OCI-M2 (cell line): ENCODE measurements at regions not wholly inside any gene's neighbourhood (a gene's known extent, or its start where the extent isn't known, plus 50 kb on each side); places are given as distances from the start of the nearest gene placed in this dataset.
A peak's percentile ranks its signal among the peaks of the same experiment; 100 is the strongest.

Experiments
- DNase-seq: peaks from one replicate; lab custom pipeline; 2025; ENCODE audit not compliant: unreplicated experiment; lab: John Stamatoyannopoulos, UW

DNA sequence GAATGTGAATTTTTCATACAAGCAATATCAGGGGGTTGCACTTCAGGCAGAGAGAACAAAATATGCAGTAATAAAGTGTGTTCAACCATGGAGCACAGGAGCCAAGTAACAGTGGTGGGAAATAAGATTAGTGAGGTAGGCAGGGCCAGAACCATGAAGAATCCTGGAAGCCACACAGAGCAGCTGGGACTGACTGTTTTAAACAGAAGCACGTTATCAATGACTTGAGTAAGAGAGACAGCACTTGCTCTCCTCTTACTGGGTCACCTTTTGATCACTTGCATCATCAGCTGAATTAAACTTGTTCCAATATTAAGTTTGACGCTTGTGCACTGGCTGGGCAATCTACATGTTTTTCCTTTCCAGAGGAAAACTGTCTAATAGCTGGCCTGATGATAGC is 238.5 kb downstream of the TBX18 start:
- DNase-seq = no peak

DNA sequence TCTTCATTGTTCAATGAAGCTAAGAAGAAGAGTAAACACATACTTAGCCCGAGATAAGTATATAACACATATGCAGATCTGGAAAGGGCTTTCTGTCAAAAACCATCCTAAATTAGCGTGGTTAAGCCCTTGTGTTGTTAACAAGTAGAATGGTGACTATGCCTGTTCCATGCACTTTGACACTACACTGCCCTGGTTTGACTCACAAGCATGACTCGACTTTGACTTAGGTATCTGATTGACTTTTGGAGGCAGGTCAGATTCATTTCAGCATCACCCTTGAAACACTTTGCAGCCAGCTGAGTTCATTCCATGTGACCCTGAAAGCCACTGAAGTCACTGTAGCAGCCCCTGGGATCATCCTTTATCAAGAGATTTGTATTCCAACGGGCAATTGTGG is 239.8 kb downstream of the TBX18 start:
- DNase-seq = no peak

DNA sequence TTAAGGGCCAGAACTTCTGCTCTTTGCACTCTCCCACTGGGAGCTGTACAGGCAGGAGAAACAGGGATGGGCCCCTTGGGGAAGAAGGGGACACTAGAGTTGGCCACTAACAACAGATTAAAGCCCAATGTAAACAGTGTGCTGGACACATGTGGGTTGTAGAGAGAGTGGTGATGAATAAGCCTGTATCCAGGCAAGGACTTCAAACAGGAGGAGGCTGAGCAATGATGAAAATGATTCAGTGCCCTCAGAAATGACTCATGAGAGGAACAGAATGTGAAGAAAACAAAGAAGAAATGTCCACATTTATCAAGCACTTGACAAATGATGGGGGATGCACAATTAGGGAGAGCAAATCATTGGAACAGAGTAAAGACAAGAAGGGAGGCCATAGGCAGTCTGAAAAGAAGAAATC is 242.3 kb downstream of the TBX18 start:
- no peak for DNase-seq

DNA sequence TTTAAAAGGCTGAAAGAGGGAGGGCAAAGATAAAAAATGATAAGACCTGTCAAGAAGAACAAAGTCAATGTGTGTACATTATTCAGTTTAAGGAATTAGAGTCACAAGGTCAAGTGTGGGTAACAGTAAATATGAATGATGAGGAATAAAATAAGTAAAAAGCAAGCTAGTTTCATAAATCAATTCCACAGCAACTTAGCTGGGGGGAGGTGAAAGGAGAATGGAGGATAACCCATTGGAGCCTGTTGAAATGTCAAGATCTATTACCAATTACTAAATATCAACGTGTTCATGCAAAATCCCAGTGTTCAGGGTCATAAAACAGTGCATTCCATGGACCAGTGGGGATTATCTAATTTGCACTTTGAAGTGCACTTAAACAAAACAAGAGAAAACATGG is 242.9 kb downstream of the TBX18 start:
- DNase-seq = no peak

DNA sequence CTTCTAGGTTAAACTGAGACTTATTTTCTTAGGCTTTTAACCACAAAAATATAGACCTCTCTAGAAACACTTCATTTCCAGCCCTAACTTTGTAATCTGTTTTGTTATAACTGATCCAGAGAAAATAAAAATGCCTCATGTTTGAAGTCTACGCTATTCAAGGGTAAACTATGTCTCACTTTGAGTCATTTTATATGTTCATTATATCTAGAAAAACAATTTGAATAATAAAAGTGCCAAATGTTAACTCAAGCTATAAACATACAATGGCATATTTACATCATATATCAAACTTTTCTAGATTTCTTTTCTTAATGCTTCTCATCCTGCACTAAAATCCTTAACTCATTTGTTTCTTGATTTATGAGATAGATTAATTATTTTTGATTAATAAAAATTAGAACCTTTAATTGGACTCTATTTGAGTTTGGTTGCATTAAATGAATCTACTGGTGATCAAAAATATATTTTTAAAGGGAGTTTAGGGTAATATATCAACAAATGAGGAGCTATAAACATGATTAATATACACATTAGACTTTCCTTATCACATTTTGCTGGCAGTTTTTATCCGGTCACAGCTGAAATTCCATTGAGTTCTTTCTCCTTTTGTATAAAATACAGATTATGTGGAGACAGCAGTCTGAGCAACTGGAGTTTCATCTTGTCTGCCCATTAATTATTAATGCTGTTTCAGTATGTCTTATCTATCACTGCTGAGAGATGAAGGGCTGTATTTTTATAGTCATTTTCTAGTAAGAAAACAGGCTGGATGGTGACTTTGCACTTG is 246.5 kb downstream of the TBX18 start:
- no peak for DNase-seq

DNA sequence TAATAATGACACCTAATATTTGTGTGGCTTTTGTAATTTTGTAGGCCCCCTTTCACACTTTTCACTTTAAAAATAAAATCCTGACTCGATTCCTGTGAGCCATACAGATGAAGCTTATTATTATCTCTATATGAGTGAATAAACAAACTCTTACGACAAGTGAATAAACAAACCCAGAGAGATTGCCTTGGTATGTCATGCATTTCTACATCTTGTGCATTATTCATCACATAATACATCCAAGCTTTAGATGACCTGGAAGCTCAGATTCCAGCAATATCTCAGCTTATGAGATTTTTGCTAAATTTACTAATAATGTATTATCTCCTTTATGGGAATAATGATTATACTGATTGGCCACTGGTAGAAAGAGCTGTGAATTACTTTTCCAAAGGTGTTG is 248.2 kb downstream of the TBX18 start:
- DNase-seq = no peak

DNA sequence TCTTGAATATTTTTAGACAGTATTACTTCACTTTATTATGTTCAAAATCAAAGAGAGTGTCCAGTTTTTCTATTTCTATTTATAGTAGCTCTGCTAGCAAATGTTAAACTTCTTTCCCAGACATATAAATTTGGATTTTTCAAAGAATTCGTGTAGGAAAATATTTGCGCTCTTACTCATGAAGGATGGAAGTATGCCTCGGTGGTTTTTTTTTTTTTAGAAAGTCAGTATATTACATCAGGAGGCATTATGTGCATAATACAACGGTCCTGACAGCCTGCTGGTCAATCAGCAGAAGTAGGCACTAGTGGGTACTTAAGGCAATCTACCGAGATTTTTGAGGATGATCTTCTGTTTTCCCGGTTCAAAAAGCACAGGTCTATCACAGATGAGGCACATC is 249.3 kb downstream of the TBX18 start:
- DNase-seq = no peak

DNA sequence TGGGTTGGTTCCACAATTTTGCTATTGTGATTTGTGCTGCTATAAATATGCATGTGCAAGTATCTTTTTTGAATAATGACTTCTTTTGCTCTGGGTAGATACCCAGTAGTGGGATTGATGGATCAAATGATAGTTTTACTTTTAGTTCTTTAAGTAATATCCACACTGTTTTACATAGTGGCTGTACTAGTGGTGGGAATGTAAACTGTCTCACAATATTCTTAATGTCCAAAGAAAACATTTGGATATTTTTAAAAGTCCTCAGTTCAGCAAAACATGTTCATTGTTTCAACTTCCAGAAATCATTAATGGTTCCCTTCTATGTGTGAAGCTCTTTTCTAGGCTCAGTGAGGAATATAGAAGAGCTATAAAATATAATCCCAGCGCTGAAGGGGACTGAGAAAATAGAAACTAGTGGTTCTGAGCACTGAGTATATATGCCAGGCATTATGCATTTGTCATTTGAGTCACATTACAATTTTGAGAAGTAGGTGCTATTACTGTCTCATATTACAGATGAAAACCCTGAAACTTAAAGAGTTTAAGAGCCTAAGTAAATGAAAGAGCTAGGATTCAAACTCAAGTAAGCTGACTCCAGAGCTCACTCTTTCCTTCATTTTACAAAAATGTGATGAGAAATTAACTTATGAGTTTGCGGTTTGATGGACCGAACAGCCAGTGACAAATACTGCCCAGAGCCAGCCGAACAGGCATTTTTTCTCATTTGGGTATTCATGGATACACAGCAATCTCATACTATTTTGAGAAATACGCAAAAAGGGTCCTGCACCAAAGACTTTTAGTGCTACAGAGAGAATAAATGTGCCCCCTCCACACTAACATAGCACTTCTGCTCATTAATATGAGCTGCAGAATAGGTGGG is 250.1 kb downstream of the TBX18 start:
- no peak for DNase-seq

DNA sequence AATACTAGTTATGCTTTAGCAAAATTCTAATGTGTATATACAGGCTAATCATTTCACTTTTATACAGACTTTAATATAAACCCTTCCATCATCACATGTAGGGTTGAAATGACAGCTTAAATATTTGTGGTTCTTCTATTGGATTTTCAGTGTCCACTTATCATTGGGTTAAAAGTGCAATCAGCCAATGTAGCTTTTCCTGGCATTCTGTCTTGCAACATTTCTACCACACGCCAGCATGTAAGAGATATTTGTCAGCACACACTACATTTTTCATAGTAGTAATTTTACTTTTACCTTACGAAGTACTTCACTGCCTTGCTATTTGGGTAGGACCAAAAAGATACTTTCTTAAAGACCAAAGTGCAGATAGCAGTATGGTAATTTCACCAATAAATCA is 252.0 kb downstream of the TBX18 start:
- no peak for DNase-seq

DNA sequence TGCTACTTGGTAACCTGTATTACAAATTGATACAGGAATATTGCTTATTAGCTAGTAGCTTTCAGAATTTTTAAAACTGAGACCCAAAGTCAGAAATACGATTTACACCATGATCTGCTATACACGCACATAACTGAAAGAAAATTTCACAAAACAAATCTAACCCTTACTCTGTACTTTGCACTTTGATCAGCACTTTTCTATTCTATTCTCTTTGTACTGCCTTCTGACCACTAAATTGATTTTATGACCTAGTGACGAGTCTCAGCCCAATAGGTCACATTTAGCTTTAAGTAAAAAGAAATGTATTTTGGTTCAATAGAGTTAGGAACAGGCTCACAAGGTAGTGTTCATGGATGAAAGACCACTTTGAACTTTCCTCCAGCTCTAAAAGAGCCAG is 252.5 kb downstream of the TBX18 start:
- DNase-seq = no peak

DNA sequence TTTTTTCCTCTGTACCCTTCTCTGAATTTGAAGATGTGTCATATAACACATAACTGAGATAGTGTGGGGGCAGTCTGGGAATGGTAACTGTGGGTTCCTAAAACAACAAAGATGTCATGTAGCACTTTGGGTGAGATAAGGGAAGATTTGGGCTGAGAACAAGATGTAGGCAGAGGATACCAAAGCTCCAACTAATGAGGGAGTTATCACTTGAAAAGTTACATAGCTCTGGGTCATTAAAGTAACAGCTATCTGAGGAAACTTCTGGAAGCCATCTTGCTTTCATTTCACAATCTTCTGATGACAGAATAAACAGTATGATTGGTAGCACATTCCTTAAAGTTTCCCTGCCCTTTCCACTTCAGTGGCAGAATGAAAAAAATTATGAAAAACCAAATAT is 255.4 kb downstream of the TBX18 start:
- peak; percentile 47 for DNase-seq

DNA sequence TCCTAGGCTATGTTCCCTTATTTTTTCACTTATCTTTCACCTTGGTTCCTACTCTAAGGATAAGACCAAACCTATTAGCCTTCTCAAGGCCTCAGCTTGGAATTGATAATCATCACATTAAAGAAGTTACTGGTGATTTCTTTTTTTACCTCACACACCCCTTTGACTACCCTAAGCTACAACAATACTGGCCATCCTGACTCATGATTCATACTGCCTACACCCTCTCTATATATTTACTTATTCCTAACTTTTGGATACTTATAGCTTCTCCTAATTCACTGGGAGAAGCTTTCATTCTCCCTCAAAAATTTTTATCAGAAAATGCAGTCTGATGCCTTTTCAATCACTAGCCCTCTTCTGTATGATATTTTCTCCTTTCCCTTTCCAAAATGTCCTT is 256.1 kb downstream of the TBX18 start:
- no peak for DNase-seq

DNA sequence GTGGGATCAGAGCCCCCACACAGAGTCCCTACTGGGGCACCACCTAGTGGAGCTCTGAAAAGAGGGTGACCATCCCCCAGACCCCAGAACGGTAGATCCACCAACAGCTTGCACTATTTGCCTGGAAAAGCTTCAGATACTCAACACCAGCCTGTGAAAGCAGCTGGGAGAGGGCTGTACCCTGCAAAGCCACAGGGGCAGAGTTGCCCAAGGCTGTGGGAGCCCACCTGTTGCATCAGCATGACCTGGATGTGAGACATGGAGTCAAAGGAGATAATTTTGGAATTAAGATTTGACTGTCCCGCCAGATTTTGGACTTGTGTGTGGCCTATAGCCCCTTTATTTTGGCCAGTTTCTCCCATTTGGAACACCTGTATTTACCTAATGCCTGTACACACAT is 260.4 kb downstream of the TBX18 start:
- DNase-seq = no peak

DNA sequence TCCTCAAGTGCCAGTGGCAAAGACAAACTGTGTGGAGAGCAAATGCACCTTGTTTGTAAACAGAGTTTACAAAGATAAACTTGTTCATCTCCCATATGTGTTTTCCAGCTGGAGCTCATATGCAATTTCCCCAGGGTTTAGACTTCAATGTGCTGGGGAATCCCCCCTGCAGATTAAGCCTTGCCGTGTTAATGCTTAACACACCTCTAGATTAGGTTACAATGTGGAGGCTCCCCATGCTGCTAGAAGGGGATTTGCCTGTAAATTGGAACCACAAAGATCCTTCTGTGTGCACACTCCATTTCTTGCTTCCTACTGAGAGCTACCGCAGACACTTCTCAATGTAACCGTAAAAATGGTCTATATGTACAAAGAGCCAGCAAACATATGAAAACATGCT is 263.1 kb downstream of the TBX18 start:
- DNase-seq = no peak

DNA sequence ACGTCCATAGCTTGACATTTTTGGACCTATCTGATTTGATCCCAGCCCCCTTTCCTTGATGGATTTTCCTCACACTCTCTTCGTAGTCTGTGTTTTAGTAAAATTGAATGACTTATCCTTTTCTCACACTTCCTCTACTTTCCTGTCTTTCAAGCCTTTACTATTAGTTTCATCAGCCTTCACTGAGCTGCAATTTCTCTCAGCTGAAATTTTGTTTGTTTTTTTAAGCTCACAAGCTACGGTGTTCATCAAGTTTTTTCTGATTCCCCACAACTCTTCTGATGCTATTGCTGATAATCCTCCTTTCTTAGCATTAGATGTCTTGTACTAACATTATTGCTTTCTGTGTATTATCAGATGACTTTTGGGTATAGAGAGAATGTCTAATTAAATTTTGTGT is 263.7 kb downstream of the TBX18 start:
- no peak for DNase-seq

DNA sequence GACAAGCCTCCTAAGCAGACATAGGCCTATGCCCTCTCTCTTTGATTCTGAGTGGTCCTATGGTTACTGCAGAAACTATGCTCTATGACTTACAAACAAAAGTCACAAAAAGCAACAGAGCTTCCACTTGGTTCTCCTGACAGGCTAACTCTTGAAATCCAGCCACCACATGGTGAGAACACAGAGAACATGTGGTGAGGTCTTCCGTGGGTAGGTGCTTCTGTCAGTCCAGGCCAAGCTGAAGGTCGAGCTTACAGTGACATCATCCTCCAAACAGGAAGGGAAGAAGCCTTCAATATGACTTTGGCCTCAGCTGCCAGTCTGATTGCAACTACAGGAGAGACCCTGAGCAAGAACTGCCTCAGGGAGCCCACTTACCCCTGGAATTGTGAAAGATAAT is 265.5 kb downstream of the TBX18 start:
- no peak for DNase-seq

DNA sequence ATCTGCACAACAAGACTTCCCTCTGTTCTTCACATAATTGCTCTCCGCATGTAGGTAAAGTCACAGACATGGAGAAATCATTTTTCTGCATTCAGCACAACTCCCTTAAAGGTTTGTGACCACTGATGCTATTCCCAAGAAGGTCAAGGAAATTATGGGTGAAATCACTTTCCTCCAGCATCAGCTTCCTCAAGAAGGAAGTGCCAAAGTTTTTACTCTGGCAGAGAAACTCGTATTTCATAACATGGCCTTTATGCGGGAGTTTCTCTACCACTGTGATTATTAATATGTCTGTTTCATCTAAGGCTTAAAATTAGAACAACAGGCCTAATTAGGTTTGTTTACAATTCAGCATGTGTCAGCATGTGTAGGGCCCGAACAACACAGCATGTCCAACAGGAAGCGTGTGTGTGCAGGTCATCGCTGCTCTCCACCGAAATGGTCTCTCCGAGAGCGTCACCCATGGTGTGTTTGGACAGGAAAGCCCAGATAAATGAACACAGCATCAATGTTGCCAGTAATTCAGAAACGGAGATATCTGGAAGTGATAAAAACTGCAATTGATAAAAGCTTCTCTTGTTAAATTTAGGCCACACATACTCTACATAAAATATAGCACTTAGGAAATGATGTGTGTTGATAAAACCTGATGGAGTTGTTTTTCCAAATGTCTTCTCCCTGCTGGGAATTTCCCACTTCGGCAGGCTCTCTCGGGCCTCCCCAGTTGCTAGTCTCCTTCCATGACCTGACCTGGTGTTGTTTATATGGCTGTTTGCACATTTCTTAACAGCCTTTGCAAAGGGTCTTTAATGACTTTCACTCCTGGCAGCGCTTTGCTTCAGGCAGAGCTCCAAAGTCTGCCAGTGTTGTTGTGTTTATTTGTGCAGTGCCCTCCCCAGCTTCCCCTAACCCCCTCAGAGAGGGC is 265.1 kb upstream of the CEP162 start:
- no peak for DNase-seq

DNA sequence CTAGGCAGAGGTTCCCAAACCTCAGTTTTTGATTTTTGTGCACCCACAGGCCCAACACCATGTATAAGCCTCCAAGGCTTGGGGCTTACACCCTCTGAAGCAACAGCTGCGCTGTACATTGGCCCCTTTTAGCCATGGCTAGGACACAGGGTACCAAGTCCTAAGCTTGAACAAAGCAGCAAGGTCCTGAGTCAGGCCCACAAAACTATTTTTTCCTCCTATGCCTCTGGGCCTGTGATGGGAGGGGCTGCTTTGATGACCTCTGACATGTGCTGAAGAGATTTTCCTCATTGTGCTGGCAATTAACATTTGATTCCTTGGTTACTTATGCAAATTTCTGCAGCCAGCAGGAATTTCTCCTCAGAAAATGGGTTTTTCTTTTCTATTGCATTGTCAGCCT is 262.2 kb upstream of the CEP162 start:
- DNase-seq = no peak

DNA sequence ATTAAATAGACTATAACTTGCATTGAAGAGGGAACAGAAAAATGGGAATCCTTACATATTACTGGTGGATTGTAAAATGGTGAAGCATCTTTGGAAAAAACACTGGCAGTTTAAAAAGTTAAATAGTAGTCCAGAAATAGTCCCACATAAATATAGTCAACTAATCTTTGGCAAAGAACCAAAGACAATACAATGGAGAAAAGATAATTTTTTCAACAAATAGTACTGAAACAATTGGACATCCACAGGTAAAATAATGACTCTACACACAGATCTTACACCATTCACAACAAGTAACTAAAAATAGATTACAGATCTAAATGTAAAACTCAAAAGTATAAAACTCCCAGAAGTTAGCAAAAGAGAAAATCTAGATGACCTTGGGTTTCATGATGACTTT is 259.1 kb upstream of the CEP162 start:
- no peak for DNase-seq

DNA sequence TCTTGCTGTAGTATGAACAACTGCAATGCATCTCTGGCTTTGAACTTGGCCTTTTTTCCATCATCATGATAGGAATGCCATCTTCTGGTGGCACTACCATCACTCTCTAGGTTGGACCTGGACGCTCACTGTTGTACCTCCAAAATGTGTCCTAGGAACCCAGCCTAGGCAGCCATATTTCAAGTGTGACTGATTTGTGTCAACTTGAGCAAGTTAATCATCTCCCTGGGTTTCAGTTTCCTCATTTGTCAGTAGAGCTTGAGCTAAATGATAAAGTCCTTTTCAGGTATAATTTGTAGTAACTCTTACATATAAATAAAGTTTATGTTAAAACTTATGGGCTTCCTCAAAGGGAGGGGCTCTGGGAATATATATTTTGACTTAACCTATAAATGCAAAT is 241.7 kb upstream of the CEP162 start:
- no peak for DNase-seq

DNA sequence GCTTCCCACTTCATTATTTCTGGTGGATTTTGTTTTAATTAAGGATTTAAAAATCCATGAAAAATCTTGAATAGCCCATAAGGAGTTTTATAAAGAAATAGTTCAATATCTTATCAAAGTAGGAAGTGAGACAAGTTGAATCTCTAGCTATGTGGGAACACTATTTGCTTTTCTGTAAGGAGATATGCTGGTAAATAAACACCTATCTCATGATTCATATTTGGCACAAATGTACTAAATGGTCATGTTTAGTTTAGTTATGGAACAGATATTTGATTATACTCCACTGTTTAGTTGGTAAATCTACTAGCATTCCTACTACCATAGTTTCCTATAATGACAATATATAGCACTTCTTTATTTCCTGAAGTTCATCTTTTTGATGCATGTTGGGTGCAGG is 239.9 kb upstream of the CEP162 start:
- DNase-seq = no peak
